ENCODE measurements at regions not wholly inside any gene's neighbourhood (a gene's known extent, or its start where the extent isn't known, plus 50 kb on each side); places are given as distances from the start of the nearest gene placed in this dataset.

GRCh38 chr3:161598639-161599038 lies 102.0 kb downstream of the OTOL1 start:
- ATAC-seq = no peak
- TF ChIP-seq CTCF (conservative IDR thresholded peaks at IDR 0.05; ENCODE audit: low read depth, low read length) (no peak), EZH2phosphoT487 (IDR thresholded peaks at IDR 0.05; ENCODE audit: borderline replicate concordance, low read length) (no peak), EZH2 (IDR thresholded peaks at IDR 0.05; ENCODE audit: low read length, unreplicated experiment) (no peak)
- BruUV-seq (replicated peaks) = no TSS peak

GRCh38 chr3:161599697-161600096 lies 103.1 kb downstream of the OTOL1 start:
- POLR2A ChIA-PET (ENCODE audit: unreplicated experiment) = no interaction called here
- H3K9ac ChIP-seq (ENCODE audit: low read length) = no peak overlapping the region
- ATAC-seq (peak; percentile 75), DNase-seq (peak; percentile 11)
- H3K9me2 ChIP-seq (replicated peaks; ENCODE audit: low read length) = no peaks in the 10 kb centered on the region
- H3K4me2 ChIP-seq (ENCODE audit: low read length) = no peak overlapping the region
- no peaks in the 10 kb centered on the region for H3K4me1 ChIP-seq (ENCODE audit: insufficient read depth, low read length)
- no peak overlapping the region for H2AFZ ChIP-seq (ENCODE audit: low read length)
- no peaks in the 10 kb centered on the region for H4K20me1 ChIP-seq (ENCODE audit: low read length)
- H3K27ac ChIP-seq (ENCODE audit: low read length) = peak overlapping the region; percentile 16; the same call in 1 of the 2 replicates
- intact Hi-C loops (cut with micrococcal nuclease) = no loop called here
- H3K4me3 ChIP-seq (ENCODE audit: low read length) = no peak overlapping the region
- H3K27me3 ChIP-seq (ENCODE audit: low read length) = no peaks in the 10 kb centered on the region
- no TSS peak for BruUV-seq (replicated peaks)
- no peaks in the 10 kb centered on the region for H3K9me3 ChIP-seq (ENCODE audit: low read length)
- H3F3A ChIP-seq (ENCODE audit: low read length, unreplicated experiment) = no peaks in the 10 kb centered on the region
- TF ChIP-seq EZH2phosphoT487 (IDR thresholded peaks at IDR 0.05; ENCODE audit: borderline replicate concordance, low read length) = no peak
- no peak for TF ChIP-seq EZH2 (IDR thresholded peaks at IDR 0.05; ENCODE audit: low read length, unreplicated experiment)
- TF ChIP-seq CTCF (conservative IDR thresholded peaks at IDR 0.05; ENCODE audit: low read depth, low read length) = no peak
- CTCF ChIA-PET = no interaction called here
- no peaks in the 10 kb centered on the region for H3K36me3 ChIP-seq (ENCODE audit: low read depth, low read length)
- H3K79me2 ChIP-seq (ENCODE audit: low read length) = no peaks in the 10 kb centered on the region

More at GRCh38 chr3:161598639-161599038, 102.0 kb downstream of the OTOL1 start:
- Histone ChIP-seq H3K4me2 (ENCODE audit: low read length) (no peak overlapping the region), H3K9me3 (ENCODE audit: low read length) (no peaks in the 10 kb centered on the region), H4K20me1 (ENCODE audit: low read length) (no peaks in the 10 kb centered on the region), H3K36me3 (ENCODE audit: low read depth, low read length) (no peaks in the 10 kb centered on the region), H3K4me3 (ENCODE audit: low read length) (no peak overlapping the region), H3K79me2 (ENCODE audit: low read length) (no peaks in the 10 kb centered on the region), H3K27me3 (ENCODE audit: low read length) (no peaks in the 10 kb centered on the region), H3F3A (ENCODE audit: low read length, unreplicated experiment) (no peaks in the 10 kb centered on the region), H3K27ac (ENCODE audit: low read length) (no peak overlapping the region), H3K4me1 (ENCODE audit: insufficient read depth, low read length) (no peaks in the 10 kb centered on the region), H3K9ac (ENCODE audit: low read length) (no peak overlapping the region), H2AFZ (ENCODE audit: low read length) (no peak overlapping the region), H3K9me2 (replicated peaks; ENCODE audit: low read length) (no peaks in the 10 kb centered on the region)
- intact Hi-C loops (cut with micrococcal nuclease) = no loop called here
- ChIA-PET POLR2A (ENCODE audit: unreplicated experiment) (no interaction called here), CTCF (no interaction called here)
- DNase-seq = no peak

GRCh38 chr3:161600173-161600572 lies 103.6 kb downstream of the OTOL1 start:
- peak; percentile 18 for DNase-seq
- Histone ChIP-seq H3K9me2 (replicated peaks; ENCODE audit: low read length) (no peaks in the 10 kb centered on the region), H4K20me1 (ENCODE audit: low read length) (no peaks in the 10 kb centered on the region), H3K36me3 (ENCODE audit: low read depth, low read length) (no peaks in the 10 kb centered on the region), H3K4me1 (ENCODE audit: insufficient read depth, low read length) (no peaks in the 10 kb centered on the region), H3K79me2 (ENCODE audit: low read length) (no peaks in the 10 kb centered on the region), H2AFZ (ENCODE audit: low read length) (no peak overlapping the region), H3F3A (ENCODE audit: low read length, unreplicated experiment) (no peaks in the 10 kb centered on the region), H3K9me3 (ENCODE audit: low read length) (no peaks in the 10 kb centered on the region), H3K27ac (ENCODE audit: low read length) (peak overlapping the region; percentile 16; the same call in 1 of the 2 replicates), H3K9ac (ENCODE audit: low read length) (no peak overlapping the region), H3K27me3 (ENCODE audit: low read length) (no peaks in the 10 kb centered on the region), H3K4me2 (ENCODE audit: low read length) (no peak overlapping the region), H3K4me3 (ENCODE audit: low read length) (no peak overlapping the region)
- intact Hi-C loops (cut with micrococcal nuclease) = no loop called here
- no peak for TF ChIP-seq EZH2phosphoT487 (IDR thresholded peaks at IDR 0.05; ENCODE audit: borderline replicate concordance, low read length)
- TF ChIP-seq EZH2 (IDR thresholded peaks at IDR 0.05; ENCODE audit: low read length, unreplicated experiment) = no peak
- TF ChIP-seq CTCF (conservative IDR thresholded peaks at IDR 0.05; ENCODE audit: low read depth, low read length) = no peak
- BruUV-seq (replicated peaks) = no TSS peak
- CTCF ChIA-PET = no interaction called here
- peak; percentile 38; the same call in 1 of the 2 replicates for ATAC-seq
- POLR2A ChIA-PET (ENCODE audit: unreplicated experiment) = no interaction called here
